GM19463 (cell line): ENCODE measurements at regions not wholly inside any gene's neighbourhood (a gene's known extent, or its start where the extent isn't known, plus 50 kb on each side); places are given as distances from the start of the nearest gene placed in this dataset.

ENCODE experiments used
- ATAC-seq: cut with Tn5 transposase; IDR thresholded peaks from one replicate; pipeline ENCODE4 v1.9.1; 2021; ENCODE audit warnings: mild to moderate bottlenecking, moderate library complexity; ENCODE audit not compliant: unreplicated experiment

DNA sequence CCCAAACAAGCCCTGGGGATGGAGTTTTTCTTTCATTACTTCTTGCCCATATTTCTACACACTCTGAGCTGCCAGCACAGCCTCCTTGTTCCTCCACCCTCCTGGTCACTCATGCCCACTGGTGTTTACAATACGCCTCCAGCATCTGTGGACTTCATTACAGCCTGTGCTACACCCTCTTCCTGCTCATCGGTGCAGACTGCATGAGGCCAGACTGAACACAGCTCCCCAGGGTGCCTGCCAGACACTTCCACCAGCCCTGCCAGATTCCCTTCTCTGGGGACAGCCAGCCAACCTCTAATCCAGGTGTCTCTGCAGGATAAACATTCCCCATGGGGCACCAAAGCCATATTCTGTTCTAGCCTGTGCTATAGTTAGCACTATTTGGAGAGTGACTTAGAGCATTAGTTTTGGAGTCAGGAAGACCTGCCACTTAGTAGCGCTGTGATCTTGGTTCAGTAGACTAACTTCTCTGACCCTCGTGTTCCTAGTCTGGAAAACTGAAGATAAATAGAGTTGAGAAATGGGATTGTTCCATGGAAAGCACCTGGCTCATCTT is 163.8 kb upstream of the KLF4 start:
- no peak for ATAC-seq

DNA sequence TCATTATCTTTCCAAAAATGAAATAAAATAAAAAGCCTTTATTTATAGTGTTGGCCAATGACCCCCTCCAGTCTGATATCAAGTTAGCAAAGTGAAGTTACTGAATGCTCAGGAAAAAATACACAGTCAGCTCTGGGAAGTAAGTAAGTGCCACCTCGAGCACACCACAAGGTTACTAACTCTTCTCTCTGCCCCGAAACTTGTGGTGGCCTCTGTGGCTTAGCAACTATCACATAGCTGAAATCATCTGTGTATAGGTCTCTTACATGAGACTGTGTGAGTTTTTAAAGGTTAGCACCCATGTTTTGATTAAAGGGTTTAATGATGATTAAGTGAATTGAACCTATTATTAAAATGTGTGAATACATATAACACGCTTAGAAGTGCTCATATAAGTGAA is 161.4 kb upstream of the KLF4 start:
- ATAC-seq, result no peak

- no peak for ATAC-seq
These were observed 160.8 kb upstream of the KLF4 start for GRCh38 chr9:107650321-107650720.

GRCh38 chr9:107648153-107648715 is 158.7 kb upstream of the KLF4 start:
- no peak for ATAC-seq

- ATAC-seq, result no peak
These were observed 158.0 kb upstream of the KLF4 start for GRCh38 chr9:107647611-107648010.

- ATAC-seq, result no peak
These were observed 157.6 kb upstream of the KLF4 start for GRCh38 chr9:107647141-107647540.

DNA sequence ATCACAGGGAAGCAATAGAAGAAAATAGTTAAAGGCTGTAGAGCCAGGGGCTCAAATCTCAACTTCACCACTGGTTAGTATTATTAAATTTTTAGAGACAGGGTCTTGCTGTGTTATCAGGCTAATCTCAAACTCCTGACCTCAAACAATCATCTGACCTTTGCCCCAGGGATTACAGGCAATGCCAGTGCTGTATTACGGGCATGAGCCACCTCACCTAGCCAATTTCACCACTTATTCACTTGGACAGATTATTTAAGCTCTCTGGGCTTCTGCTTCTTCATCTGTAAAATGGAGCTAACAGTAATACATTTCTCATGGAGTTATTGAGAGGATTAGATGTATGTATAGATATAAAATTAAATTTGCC is 155.9 kb upstream of the KLF4 start:
- no peak for ATAC-seq

DNA sequence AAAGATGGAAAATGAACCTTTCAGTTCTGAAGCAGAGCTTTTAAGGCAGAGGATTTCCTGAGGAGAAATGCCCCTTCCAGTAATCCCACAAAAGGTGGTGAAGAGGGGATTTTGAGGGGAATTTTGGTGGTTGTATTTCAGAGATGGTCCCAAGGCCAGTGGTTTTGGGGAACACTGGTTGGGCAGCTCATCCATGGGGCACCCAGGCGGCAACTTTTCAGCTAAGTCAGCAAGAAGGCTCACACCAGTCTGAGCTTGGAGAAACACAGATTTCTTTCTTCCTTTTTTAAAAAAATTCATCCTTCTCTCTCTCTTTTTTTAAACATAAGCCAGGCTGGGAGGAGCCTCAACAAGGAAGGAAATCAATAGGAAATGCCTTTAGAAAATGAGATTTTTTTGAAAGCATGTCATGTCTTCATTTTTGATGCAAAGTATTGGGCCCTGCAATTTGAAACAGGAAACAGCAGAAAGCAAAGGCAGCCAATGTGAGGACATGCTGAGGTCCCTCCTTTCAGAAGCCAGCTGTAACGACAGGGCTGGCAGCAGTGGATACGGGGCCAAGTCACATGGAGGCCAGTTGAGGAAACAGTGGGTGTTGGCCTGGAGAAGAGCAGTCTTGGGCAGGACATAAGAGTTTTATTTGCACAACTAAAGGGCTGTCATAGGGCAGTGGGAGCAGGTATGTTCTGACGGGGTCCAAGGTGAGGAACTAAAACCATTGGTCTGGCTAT is 155.3 kb upstream of the KLF4 start:
- ATAC-seq, result no peak

DNA sequence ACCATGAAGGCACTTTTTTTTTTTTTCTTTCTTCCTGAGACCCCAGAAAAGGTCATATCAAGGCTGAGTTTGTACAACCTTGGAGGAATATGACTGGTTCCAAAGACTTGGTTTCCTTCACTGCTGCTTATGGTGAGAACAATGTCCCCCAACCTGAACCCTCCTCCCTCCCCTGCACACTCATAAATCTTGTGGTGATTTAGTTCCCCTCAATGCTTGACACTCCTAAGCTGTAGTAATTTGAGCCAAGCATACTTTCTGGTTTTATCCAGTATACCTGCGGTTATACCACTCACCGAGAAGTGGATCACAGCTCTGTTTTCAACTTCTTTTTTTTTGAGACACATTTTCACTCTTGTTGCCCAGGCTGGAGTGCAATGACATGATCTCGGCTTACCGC is 149.9 kb upstream of the KLF4 start:
- no peak for ATAC-seq

DNA sequence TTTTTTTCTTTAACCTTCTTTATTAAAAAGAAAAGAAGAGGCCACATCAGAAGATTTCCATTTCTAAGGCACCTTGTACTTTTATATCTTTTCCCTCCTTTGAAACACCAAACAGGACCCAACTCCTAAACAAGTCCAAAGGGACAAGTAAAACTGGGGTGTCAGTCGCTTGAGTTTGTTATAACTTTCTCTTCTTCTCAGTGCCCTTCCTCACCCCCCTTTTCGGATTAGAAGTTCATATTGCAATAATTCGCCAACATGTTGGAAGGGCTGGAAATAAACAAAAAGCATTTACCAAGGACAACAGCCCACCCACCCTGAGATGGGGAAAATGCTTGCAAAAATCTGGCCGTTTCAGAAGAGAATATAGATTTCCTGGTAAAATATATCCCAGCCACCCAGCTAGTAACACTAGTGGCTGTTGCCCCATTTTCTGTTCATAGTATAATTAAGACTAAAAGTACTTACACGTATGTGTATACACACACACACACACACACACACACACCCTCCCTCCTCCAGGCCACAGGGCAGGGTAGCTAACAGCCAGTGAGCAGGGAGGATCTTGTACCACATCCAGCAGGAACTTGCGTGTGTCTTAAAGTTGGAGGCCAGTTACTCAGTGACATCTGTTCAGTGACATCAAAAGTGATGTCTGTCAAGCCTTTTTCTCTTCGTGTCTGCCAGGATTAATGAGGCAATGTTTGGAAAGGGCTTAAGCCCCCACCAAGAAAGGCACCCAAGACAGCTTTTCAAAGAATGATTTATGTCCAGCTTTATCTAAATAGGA is 149.1 kb upstream of the KLF4 start:
- ATAC-seq, result no peak

GRCh38 chr9:107637421-107638420 is 148.2 kb upstream of the KLF4 start:
- no peak for ATAC-seq

GRCh38 chr9:107636571-107637381 is 147.2 kb upstream of the KLF4 start:
- no peak for ATAC-seq

GRCh38 chr9:107635803-107636174 is 146.2 kb upstream of the KLF4 start:
- ATAC-seq, result no peak

DNA sequence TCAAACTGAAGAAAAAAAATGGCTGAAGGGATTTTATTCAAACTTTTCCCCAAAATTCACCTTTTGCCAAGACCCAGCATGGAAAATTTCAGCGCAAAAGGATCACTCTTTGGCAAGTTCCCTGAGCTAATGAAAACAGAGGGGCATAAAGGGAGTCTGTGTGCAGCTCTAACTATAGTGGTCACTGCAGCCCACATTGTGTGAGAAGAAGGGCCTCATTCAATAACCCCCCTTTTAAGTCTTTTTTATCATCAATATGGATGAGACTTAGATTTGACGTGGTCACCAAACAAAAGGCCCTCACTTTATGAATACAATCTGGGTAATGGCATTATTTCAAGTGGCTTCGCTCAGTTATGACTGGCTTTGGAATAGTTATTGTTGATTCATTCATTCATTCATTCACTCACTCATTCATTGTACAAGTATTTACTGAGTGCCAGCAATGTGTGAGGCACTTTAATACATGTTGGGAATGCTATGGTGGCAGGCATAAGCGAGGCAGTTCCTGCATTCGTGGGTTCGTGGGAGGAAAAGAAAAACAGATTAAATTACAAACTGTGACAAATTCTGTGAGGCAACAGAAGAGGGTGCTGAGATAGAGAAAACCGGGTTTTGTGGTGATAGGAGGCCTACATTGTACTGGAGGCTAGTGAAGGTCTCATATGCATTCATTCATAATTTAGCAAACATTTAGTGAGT is 145.7 kb upstream of the KLF4 start:
- no peak for ATAC-seq

- no peak for ATAC-seq
These were observed 143.8 kb upstream of the KLF4 start for GRCh38 chr9:107633406-107633805.

DNA sequence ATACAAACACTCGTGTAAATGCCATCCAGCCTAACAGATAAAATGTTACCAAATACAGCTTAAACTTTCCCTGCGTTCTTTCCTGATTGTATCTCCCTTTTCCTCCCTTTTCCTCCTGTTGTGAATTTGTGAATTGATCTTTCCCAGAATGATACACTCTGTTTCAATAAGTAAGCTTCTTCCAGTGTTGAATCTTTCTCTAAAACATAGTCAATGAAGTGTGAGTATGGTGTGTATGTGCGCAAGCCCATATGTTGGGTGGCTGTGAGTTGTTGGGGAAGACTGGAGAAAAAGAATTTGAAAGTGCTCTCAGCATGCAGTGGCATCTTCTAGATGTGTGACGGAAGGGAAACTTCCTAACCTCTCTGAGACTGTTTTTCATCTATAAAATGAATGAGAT is 143.1 kb upstream of the KLF4 start:
- no peak for ATAC-seq

- ATAC-seq, result no peak
These were observed 142.6 kb upstream of the KLF4 start for GRCh38 chr9:107632216-107632615.

- no peak for ATAC-seq
These were observed 142.2 kb upstream of the KLF4 start for GRCh38 chr9:107631788-107632187.

GRCh38 chr9:107630156-107630555 is 140.6 kb upstream of the KLF4 start:
- ATAC-seq, result no peak
